Trophoblast cell (in vitro differentiated cells and primary cell): ENCODE measurements at regions not wholly inside any gene's neighbourhood (a gene's known extent, or its start where the extent isn't known, plus 50 kb on each side); places are given as distances from the start of the nearest gene placed in this dataset.

Experiments used
- DNase-seq, 2 donors: peaks; one replicate each; pipeline ENCODE4 v3.0.0-alpha.2; 2016
- H2AFZ ChIP-seq: 2 replicates; pipeline ENCODE4 v1.6.1; 2013; ENCODE audit warnings: low read length, moderate library complexity, mild to moderate bottlenecking; ENCODE audit not compliant: insufficient read depth, poor library complexity
- H2AK5ac ChIP-seq: 2 replicates; pipeline ENCODE4 v1.6.1; 2013; ENCODE audit warnings: mild to moderate bottlenecking, low read length
- H2BK120ac ChIP-seq: 2 replicates; pipeline ENCODE4 v1.6.1; 2013; ENCODE audit warnings: low read length, mild to moderate bottlenecking, moderate library complexity; ENCODE audit not compliant: insufficient read depth, poor library complexity
- H2BK12ac ChIP-seq: 2 replicates; pipeline ENCODE4 v1.6.1; 2013; ENCODE audit warnings: mild to moderate bottlenecking, low read length, moderate library complexity
- H2BK5ac ChIP-seq: 2 replicates; pipeline ENCODE4 v1.6.1; 2013; ENCODE audit warnings: low read length, low read depth, moderate library complexity, mild to moderate bottlenecking; ENCODE audit not compliant: poor library complexity
- H3K14ac ChIP-seq: 2 replicates; pipeline ENCODE4 v1.6.1; 2013; ENCODE audit warnings: mild to moderate bottlenecking, low read length
- H3K18ac ChIP-seq: 2 replicates; pipeline ENCODE4 v1.6.1; 2013; ENCODE audit warnings: mild to moderate bottlenecking, low read length
- H3K23ac ChIP-seq: 2 replicates; pipeline ENCODE4 v1.6.1; 2013; ENCODE audit warnings: low read length
- H3K27ac ChIP-seq: 2 replicates; pipeline ENCODE4 v1.5.1; 2013; ENCODE audit warnings: low read depth, mild to moderate bottlenecking, inconsistent platforms, low read length, moderate library complexity
- H3K27me3 ChIP-seq: 2 replicates; pipeline ENCODE4 v1.6.1; 2013; ENCODE audit warnings: inconsistent platforms, mild to moderate bottlenecking, low read length, moderate library complexity; ENCODE audit not compliant: insufficient read depth
- H3K36me3 ChIP-seq, 2 experiments: 1 replicate in 1 of 2; 2 replicates in 1 of 2; pipeline ENCODE4 v1.6.1; 2013; ENCODE audit warnings: low read length in 2 of 2, mild to moderate bottlenecking in 2 of 2, moderate library complexity in 1 of 2; ENCODE audit not compliant: insufficient read depth in 2 of 2, control insufficient read depth in 1 of 2
- H3K4ac ChIP-seq: 2 replicates; pipeline ENCODE4 v1.6.1; 2013; ENCODE audit warnings: low read depth, mild to moderate bottlenecking, low read length, moderate library complexity
- H3K4me1 ChIP-seq, 2 experiments: 1 replicate in 1 of 2; 2 replicates in 1 of 2; pipeline ENCODE4 v1.6.1; 2013; ENCODE audit warnings: low read length in 2 of 2, mild to moderate bottlenecking in 2 of 2, moderate library complexity in 1 of 2; ENCODE audit not compliant: insufficient read depth in 2 of 2, control insufficient read depth in 1 of 2
- H3K4me2 ChIP-seq: 2 replicates; pipeline ENCODE4 v1.6.1; 2013; ENCODE audit warnings: inconsistent platforms, mild to moderate bottlenecking, low read length, moderate library complexity
- H3K4me3 ChIP-seq: 2 replicates; pipeline ENCODE4 v1.5.1; 2013; ENCODE audit warnings: mild to moderate bottlenecking, low read depth, low read length, inconsistent platforms
- H3K79me1 ChIP-seq: one replicate; pipeline ENCODE4 v1.6.1; 2013; ENCODE audit warnings: low read length
- H3K79me2 ChIP-seq: 2 replicates; pipeline ENCODE4 v1.6.1; 2013; ENCODE audit warnings: low read length, mild to moderate bottlenecking; ENCODE audit not compliant: control insufficient read depth, insufficient read depth, poor library complexity
- H3K9ac ChIP-seq: 2 replicates; pipeline ENCODE4 v1.6.1; 2013; ENCODE audit warnings: mild to moderate bottlenecking, low read length
- H3K9me3 ChIP-seq: 2 replicates; pipeline ENCODE4 v1.6.1; 2013; ENCODE audit warnings: low read depth, mild to moderate bottlenecking, control low read depth, inconsistent platforms, low read length; ENCODE audit not compliant: insufficient read depth
- H4K12ac ChIP-seq: 2 replicates; pipeline ENCODE4 v1.6.1; 2013; ENCODE audit warnings: low read depth, mild to moderate bottlenecking, low read length, moderate library complexity
- H4K8ac ChIP-seq: 2 replicates; pipeline ENCODE4 v1.6.1; 2013; ENCODE audit warnings: low read depth, mild to moderate bottlenecking, low read length, moderate library complexity
- H4K91ac ChIP-seq: one replicate; pipeline ENCODE4 v1.6.1; 2013; ENCODE audit warnings: low read depth, mild to moderate bottlenecking, low read length, moderate library complexity
- WGBS: extraction: QIAGEN DNeasy Blood & Tissue Kit; methylation state at CpG from one replicate; pipeline ENCODE4 v1.1.7; 2013; ENCODE audit warnings: missing lambda C conversion rate; ENCODE audit not compliant: insufficient read length, insufficient coverage; ENCODE audit errors: extremely low coverage; 5-methylcytosine and 5-hydroxymethylcytosine counted together

DNA sequence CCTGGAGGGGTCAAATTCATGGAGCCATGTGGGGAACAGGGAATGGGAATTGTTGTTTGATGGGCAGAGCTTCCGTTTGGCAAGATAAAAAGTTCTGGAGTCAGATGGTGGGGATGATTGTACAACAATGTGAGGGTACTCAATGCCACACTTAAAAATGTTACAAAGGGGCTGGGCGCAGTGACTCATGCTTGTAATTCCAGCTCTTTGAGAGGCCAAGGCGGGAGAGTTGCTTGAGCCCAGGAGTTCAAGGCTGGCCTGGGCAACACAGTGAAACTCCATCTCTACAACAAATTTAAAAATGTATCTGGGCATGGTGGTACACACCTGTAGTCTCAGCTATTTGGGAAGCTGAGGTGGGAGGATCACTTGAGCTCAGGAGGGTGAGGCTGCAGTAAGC, 66.0 kb upstream of the DIO3 start:
- H3K27me3 ChIP-seq: no peaks in the 10 kb centered on the region
- H3K4me2 ChIP-seq: no peak overlapping the region
- peaks cover 0 to 10% of the 10 kb centered on the region in 2 experiments for H3K4me1 ChIP-seq
- no peaks in the 10 kb centered on the region for H3K79me2 ChIP-seq
- peaks cover 11% of the 10 kb centered on the region for H3K9me3 ChIP-seq
- H2AK5ac ChIP-seq: no peak overlapping the region
- no peak overlapping the region for H3K4ac ChIP-seq
- H3K27ac ChIP-seq: no peak overlapping the region
- WGBS: no CpG with 5 or more reads among the region's 3 CpGs
- H3K14ac ChIP-seq: no peak overlapping the region
- H4K91ac ChIP-seq: no peak overlapping the region
- H3K9ac ChIP-seq: no peak overlapping the region
- H2BK12ac ChIP-seq: no peak overlapping the region
- no peak overlapping the region for H3K18ac ChIP-seq
- H2BK120ac ChIP-seq: no peak overlapping the region
- H3K79me1 ChIP-seq: no peaks in the 10 kb centered on the region
- H3K36me3 ChIP-seq: no peaks in the 10 kb centered on the region
- DNase-seq: no peak
- H2BK5ac ChIP-seq: no peak overlapping the region
- no peak overlapping the region for H3K4me3 ChIP-seq
- H4K12ac ChIP-seq: no peak overlapping the region
- no peak overlapping the region for H4K8ac ChIP-seq
- no peak overlapping the region for H2AFZ ChIP-seq
- no peak overlapping the region for H3K23ac ChIP-seq

DNA sequence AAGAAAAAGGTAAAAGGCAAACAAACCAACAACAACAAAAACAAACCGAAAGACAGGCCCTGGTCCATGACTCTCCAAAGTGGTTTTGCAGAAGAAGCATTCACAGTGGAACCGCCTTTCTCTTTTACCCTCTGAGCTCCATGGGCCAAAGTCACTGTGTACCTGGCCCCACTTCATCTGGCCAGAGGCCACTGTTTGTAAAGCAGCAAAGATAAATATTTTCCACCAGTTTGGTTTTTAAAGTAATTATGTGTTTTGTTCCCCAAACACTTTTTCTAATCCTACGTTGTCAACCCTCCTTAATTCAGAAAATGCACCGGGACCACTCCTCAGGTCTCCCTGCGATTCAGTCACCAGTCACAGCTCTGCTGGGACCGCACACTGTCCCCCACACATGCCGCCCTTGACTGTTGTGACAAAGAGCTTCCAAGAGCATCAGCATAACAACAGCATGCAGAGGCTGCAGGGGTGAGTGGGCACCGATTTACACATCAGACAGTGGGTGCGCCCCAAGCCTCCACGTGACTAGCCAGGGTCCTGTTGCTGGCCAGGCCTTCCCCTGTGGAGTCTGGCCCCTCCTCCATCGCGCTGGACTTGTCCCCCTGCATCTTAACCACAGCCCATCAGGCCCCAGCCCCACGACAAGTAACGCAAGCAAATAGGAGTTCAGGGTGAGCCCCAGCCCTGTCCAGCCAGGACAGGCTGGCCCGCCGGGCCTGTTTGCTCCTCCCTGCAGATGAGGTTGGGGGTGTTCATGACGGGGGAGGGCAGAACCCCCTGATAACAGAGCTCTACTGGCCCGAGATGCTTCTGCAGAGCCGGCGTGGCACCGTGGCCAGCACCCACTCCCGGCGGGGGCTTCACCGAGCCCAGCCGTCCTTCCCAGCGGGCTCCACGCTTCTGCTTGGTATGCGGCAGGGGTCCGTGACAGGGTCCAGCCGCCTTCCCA, 65.2 kb upstream of the DIO3 start:
- no peaks in the 10 kb centered on the region for H3K27me3 ChIP-seq
- H3K36me3 ChIP-seq: no peaks in the 10 kb centered on the region
- H3K23ac ChIP-seq: no peak overlapping the region
- no peak overlapping the region for H3K9ac ChIP-seq
- peaks cover 9% of the 10 kb centered on the region for H3K9me3 ChIP-seq
- H4K8ac ChIP-seq: no peak overlapping the region
- no peak overlapping the region for H2AFZ ChIP-seq
- no peak overlapping the region for H2AK5ac ChIP-seq
- no peak overlapping the region for H3K4me3 ChIP-seq
- no peak overlapping the region for H2BK5ac ChIP-seq
- H4K12ac ChIP-seq: no peak overlapping the region
- no peak overlapping the region for H3K4ac ChIP-seq
- H3K79me2 ChIP-seq: no peaks in the 10 kb centered on the region
- no peak overlapping the region for H2BK12ac ChIP-seq
- WGBS: no CpG with 5 or more reads among the region's 30 CpGs
- no peak overlapping the region for H3K14ac ChIP-seq
- H4K91ac ChIP-seq: no peak overlapping the region
- H3K4me1 ChIP-seq: peaks cover 0 to 8% of the 10 kb centered on the region in 2 experiments
- no peak overlapping the region for H3K4me2 ChIP-seq
- no peak for DNase-seq
- no peak overlapping the region for H2BK120ac ChIP-seq
- no peak overlapping the region for H3K27ac ChIP-seq
- no peak overlapping the region for H3K18ac ChIP-seq
- H3K79me1 ChIP-seq: no peaks in the 10 kb centered on the region

DNA sequence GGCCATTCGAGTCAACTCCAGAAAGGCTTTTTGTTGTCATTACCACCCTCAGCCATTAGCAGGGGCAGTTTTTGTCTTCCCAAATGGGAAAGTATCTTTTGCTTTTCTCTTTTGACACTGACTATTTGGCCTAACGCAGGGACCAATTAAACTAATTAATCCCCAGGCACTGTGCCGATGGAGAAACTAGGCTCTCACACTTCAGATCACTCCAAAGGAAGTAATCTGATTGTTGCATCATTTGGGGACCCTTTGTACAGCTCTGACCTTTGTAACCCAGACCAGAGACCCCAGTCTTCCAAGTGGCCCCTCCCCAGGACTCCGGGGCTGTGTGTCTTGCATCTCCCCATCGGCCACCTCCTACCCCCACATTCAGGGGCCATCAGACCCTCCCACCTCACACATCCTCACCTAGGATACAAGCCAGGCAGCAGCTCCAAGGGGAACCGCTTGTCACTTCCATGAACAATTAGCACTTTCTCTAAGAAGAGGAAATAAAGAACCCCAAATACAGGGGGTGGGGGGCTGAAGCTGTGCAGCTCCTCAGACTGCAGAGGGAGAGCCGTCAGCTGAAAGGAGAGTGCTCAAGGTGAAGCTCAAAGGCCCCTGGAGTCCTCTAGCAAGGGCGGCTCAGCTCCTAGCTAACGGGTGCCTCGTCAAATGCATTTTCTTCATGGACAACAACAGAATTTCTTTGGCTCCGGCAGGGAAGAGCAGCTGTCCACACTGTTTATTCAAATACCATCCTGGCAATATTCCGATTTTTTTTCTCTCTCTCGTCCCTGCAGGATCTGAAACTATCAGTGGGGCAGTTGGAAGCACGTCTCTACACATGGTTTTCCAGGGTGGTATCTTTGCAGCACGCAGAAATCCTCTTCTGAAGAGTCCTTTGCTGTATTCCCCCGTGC, 64.3 kb upstream of the DIO3 start:
- H2BK12ac ChIP-seq: no peak overlapping the region
- no CpG with 5 or more reads among the region's 16 CpGs for WGBS

DNA sequence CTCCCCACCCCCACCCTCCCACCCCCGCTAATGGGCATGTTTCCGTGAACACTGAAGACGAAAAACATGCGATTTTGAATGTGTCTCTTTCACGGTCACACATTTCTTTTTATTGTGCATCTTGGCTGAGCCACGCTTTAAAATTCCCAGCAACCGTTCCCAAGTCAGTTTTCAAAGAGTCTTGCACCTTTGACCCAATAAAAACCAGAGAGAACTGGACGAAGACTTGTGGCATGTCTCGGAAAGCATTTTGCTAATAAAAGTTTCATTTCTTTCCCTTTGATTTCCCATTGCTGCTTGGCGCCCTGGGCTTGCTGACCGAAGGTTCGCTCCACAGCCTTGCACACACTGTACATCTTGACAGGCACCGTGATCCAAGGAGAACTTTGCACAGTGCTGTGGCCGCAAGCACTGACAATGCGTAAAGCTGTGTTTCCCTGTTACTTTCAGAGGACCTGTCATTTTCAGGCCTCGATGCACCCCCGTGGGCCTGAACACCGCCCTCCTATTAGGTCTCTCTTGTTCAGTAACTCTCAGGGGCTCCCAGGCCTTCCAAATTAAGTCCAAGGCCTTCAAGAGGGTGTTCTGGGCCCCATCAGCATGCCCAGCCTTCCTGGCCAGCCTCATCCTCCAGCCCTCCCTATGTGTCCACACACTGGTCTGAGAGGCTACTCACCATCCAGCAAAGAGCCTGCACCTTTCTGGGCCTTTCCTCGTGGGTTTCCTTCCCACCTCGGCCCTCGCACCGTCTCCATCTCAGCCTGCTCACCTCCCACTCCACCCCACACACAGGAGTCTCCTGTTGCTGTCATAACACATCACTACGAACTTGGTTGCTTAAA, 63.4 kb upstream of the DIO3 start:
- Histone ChIP-seq H3K23ac (no peak overlapping the region), H2AK5ac (no peak overlapping the region), H3K4me3 (no peak overlapping the region), H3K9ac (no peak overlapping the region), H2BK120ac (no peak overlapping the region), H3K14ac (no peak overlapping the region), H3K4me1 (peaks cover 0 to 5% of the 10 kb centered on the region in 2 experiments), H3K4ac (no peak overlapping the region), H3K4me2 (no peak overlapping the region), H3K79me2 (no peaks in the 10 kb centered on the region), H4K91ac (no peak overlapping the region), H3K27me3 (no peaks in the 10 kb centered on the region), H3K36me3 (no peaks in the 10 kb centered on the region), H2AFZ (no peak overlapping the region), H2BK12ac (no peak overlapping the region), H3K18ac (no peak overlapping the region), H3K27ac (no peak overlapping the region), H3K79me1 (no peaks in the 10 kb centered on the region), H3K9me3 (peaks cover 9% of the 10 kb centered on the region), H4K8ac (no peak overlapping the region), H4K12ac (no peak overlapping the region), H2BK5ac (no peak overlapping the region)
- WGBS: no CpG with 5 or more reads among the region's 23 CpGs
- no peak for DNase-seq

More for the DNA sequence above, 64.3 kb upstream of the DIO3 start:
- Histone ChIP-seq H3K9ac (no peak overlapping the region), H4K12ac (no peak overlapping the region), H3K4me1 (peaks cover 0 to 5% of the 10 kb centered on the region in 2 experiments), H3K4ac (no peak overlapping the region), H2AK5ac (no peak overlapping the region), H2AFZ (no peak overlapping the region), H3K14ac (no peak overlapping the region), H4K8ac (no peak overlapping the region), H3K9me3 (peaks cover 9% of the 10 kb centered on the region), H3K36me3 (no peaks in the 10 kb centered on the region), H2BK5ac (no peak overlapping the region), H4K91ac (no peak overlapping the region), H3K27ac (no peak overlapping the region), H3K79me1 (no peaks in the 10 kb centered on the region), H2BK120ac (no peak overlapping the region), H3K4me2 (no peak overlapping the region), H3K18ac (no peak overlapping the region), H3K23ac (no peak overlapping the region), H3K27me3 (no peaks in the 10 kb centered on the region), H3K4me3 (no peak overlapping the region), H3K79me2 (no peaks in the 10 kb centered on the region)
- DNase-seq: no peak
